Panc1 (cell line): ENCODE measurements at regions not wholly inside any gene's neighbourhood (a gene's known extent, or its start where the extent isn't known, plus 50 kb on each side); places are given as distances from the start of the nearest gene placed in this dataset.

Source experiments
- ATAC-seq: fragments of 200-7000 bp; cut with Tn5 transposase; 2 replicates; pipeline ENCODE4 v1.9.1; 2020; ENCODE audit warnings: mild to moderate bottlenecking, moderate library complexity
- BruUV-seq: library from RNA; stranded (reverse); fragments of 400-500 nt; replicated peaks from 2 replicates; lab custom pipeline; 2021; lab: Mats Ljungman, UMichigan
- CTCF ChIA-PET: fragments of 300-600 bp; sonication (Branson Sonifier 250); formaldehyde crosslinking; loops from one replicate; lab custom pipeline; 2022; ENCODE audit warnings: antibody characterized with exemption; lab: Charles Lee
- POLR2A ChIA-PET: fragments of 300-600 bp; sonication (Branson Sonifier 250); formaldehyde crosslinking; loops from one replicate; lab custom pipeline; 2022; ENCODE audit warnings: antibody characterized with exemption; lab: Charles Lee
- DNase-seq: peaks from one replicate; pipeline ENCODE4 v3.0.0-alpha.2; 2010; ENCODE audit warnings: low read depth, low spot score
- H3K27ac ChIP-seq: 2 replicates; pipeline ENCODE4 v1.5.1; 2011; ENCODE audit warnings: mild to moderate bottlenecking, low read length, inconsistent platforms
- H3K27me3 ChIP-seq: fragments of 200-500 bp; sonication (Bioruptor generic); 2 replicates; pipeline ENCODE4 v1.6.0; 2014; ENCODE audit warnings: low read length, inconsistent platforms; ENCODE audit not compliant: control insufficient read depth, insufficient read depth
- H3K36me3 ChIP-seq: fragments of 200-500 bp; sonication (Bioruptor generic); 2 replicates; pipeline ENCODE4 v1.5.1; 2014; ENCODE audit warnings: inconsistent platforms, mild to moderate bottlenecking, low read length, moderate library complexity; ENCODE audit not compliant: control insufficient read depth, insufficient read depth
- H3K4me1 ChIP-seq: 2 replicates; pipeline ENCODE4 v1.5.1; 2011; ENCODE audit warnings: inconsistent platforms, mild to moderate bottlenecking, low read length, moderate library complexity; ENCODE audit not compliant: control insufficient read depth, insufficient read depth
- H3K4me3 ChIP-seq, 2 experiments: 2 replicates each; pipeline ENCODE4 v1.5.1; 2011 to 2012; ENCODE audit warnings: low read depth in 2 of 2, low read length in 2 of 2, mild to moderate bottlenecking in 2 of 2, inconsistent platforms in 1 of 2, moderate library complexity in 1 of 2
- H3K9me3 ChIP-seq: fragments of 200-500 bp; sonication (Bioruptor generic); 2 replicates; pipeline ENCODE4 v1.5.1; 2014; ENCODE audit warnings: low read depth, mild to moderate bottlenecking, inconsistent platforms, low read length, moderate library complexity; ENCODE audit not compliant: control insufficient read depth, insufficient read depth
- CTCF ChIP-seq: fragments of 450-650 bp; IDR thresholded peaks from 2 replicates; pipeline ENCODE4 v1.5.1; 2017; ENCODE audit warnings: mild to moderate bottlenecking
- POLR2AphosphoS5 ChIP-seq: IDR thresholded peaks from 2 replicates; pipeline ENCODE4 v1.6.1; 2012; ENCODE audit warnings: mild to moderate bottlenecking, low read depth, low read length, moderate library complexity
- SIN3A ChIP-seq: IDR thresholded peaks from 2 replicates; pipeline ENCODE4 v1.6.1; 2012; ENCODE audit warnings: low read depth, mild to moderate bottlenecking, low read length, moderate library complexity, borderline replicate concordance; ENCODE audit not compliant: insufficient read depth
- TCF7L2 ChIP-seq: IDR thresholded peaks from 2 replicates; pipeline ENCODE4 v1.6.1; 2011; ENCODE audit warnings: mild to moderate bottlenecking, low read depth, low read length, inconsistent platforms
- in situ Hi-C: cut with HindIII; loops from 2 replicates; pipeline ENCODE4 v1.10.0; 2016; ENCODE audit warnings: low sequenced_read_pairs, low pct_unique_long_range_greater_than_20kb
- intact Hi-C: fragments of 100-400 bp; cut with micrococcal nuclease; formaldehyde crosslinking; loops from one replicate; pipeline ENCODE4 v1.10.0; 2022; ENCODE audit not compliant: unreplicated experiment
- TF ChIP-seq, protein P1 (sequence below), 2 experiments: IDR thresholded peaks; 2 replicates each; pipeline ENCODE4 v1.6.1; 2011 to 2012; ENCODE audit warnings: low read depth in 2 of 2, control low read depth in 1 of 2, low read length in 1 of 2, mild to moderate bottlenecking in 1 of 2, moderate library complexity in 1 of 2; ENCODE audit not compliant: insufficient read depth in 1 of 2

GRCh38 chr3:26205475-26205874 is 415.6 kb downstream of the OXSM start:
- no TSS peak for BruUV-seq
- H3K4me3 ChIP-seq: no peak overlapping the region
- no peak for ATAC-seq
- no peaks in the 10 kb centered on the region for H3K27me3 ChIP-seq
- TF ChIP-seq SIN3A: no peak
- TF ChIP-seq TCF7L2: no peak
- TF ChIP-seq POLR2AphosphoS5: no peak
- TF ChIP-seq, protein P1, sequence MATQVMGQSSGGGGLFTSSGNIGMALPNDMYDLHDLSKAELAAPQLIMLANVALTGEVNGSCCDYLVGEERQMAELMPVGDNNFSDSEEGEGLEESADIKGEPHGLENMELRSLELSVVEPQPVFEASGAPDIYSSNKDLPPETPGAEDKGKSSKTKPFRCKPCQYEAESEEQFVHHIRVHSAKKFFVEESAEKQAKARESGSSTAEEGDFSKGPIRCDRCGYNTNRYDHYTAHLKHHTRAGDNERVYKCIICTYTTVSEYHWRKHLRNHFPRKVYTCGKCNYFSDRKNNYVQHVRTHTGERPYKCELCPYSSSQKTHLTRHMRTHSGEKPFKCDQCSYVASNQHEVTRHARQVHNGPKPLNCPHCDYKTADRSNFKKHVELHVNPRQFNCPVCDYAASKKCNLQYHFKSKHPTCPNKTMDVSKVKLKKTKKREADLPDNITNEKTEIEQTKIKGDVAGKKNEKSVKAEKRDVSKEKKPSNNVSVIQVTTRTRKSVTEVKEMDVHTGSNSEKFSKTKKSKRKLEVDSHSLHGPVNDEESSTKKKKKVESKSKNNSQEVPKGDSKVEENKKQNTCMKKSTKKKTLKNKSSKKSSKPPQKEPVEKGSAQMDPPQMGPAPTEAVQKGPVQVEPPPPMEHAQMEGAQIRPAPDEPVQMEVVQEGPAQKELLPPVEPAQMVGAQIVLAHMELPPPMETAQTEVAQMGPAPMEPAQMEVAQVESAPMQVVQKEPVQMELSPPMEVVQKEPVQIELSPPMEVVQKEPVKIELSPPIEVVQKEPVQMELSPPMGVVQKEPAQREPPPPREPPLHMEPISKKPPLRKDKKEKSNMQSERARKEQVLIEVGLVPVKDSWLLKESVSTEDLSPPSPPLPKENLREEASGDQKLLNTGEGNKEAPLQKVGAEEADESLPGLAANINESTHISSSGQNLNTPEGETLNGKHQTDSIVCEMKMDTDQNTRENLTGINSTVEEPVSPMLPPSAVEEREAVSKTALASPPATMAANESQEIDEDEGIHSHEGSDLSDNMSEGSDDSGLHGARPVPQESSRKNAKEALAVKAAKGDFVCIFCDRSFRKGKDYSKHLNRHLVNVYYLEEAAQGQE (IDR thresholded peaks at IDR 0.05; ENCODE audit: insufficient read depth in 1 of 2, low read depth in 2 of 2, low read length in 1 of 2): no peak
- TF ChIP-seq CTCF: no peak
- ChIA-PET CTCF (no interaction called here), POLR2A (no interaction called here)
- DNase-seq: no peak
- in situ Hi-C loops: no loop called here
- H3K27ac ChIP-seq: no peak overlapping the region
- no peaks in the 10 kb centered on the region for H3K36me3 ChIP-seq
- H3K4me1 ChIP-seq: no peaks in the 10 kb centered on the region
- intact Hi-C loops: no loop called here
- no peaks in the 10 kb centered on the region for H3K9me3 ChIP-seq

DNA sequence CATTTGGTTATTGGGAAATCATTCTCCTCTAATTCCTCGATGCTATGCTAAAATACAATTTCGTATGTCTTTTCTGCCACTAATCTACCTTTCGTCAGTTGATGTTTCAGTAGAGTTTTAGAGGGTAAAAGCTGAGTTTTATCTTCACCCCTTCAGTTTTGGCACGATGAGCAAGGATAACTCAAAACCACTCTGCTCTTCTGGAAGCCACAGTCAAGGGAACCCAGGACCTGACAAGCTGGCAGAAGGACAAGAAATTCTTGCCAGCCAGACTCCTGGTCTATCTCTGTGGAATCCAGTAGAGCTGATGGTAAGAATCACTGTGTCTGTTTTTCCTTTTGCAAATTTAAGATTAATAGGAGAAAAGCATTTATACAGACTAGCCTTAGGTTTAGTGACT is 414.4 kb upstream of the LRRC3B start:
- DNase-seq (no peak), ATAC-seq (no peak)
- H3K27me3 ChIP-seq: no peaks in the 10 kb centered on the region
- in situ Hi-C loops: no loop called here
- no peak overlapping the region for H3K4me3 ChIP-seq
- H3K36me3 ChIP-seq: no peaks in the 10 kb centered on the region
- CTCF ChIA-PET: no interaction called here
- POLR2A ChIA-PET: no interaction called here
- no peaks in the 10 kb centered on the region for H3K9me3 ChIP-seq
- no TSS peak for BruUV-seq
- no peaks in the 10 kb centered on the region for H3K4me1 ChIP-seq
- TF ChIP-seq SIN3A: no peak
- no peak for TF ChIP-seq POLR2AphosphoS5
- no peak for TF ChIP-seq TCF7L2
- TF ChIP-seq CTCF: no peak
- TF ChIP-seq, protein P1 (IDR thresholded peaks at IDR 0.05; ENCODE audit: insufficient read depth in 1 of 2, low read depth in 2 of 2, low read length in 1 of 2): no peak
- H3K27ac ChIP-seq: no peak overlapping the region
- intact Hi-C loops: no loop called here
